Suprapubic skin (tissue), 4 donors: ENCODE measurements at regions not wholly inside any gene's neighbourhood (a gene's known extent, or its start where the extent isn't known, plus 50 kb on each side); places are given as distances from the start of the nearest gene placed in this dataset.

Source experiments
- POLR2A ChIP-seq, 2 donors: fragments of 450-650 bp; IDR thresholded peaks; one replicate each; pipeline ENCODE4 v1.6.1; 2017; ENCODE audit warnings: antibody characterized with exemption in 2 of 2, mild to moderate bottlenecking in 2 of 2, moderate library complexity in 2 of 2
- POLR2AphosphoS5 ChIP-seq, 3 donors: sonication (generic); formaldehyde crosslinking; IDR thresholded peaks; one replicate each; pipeline ENCODE4 v1.6.1; 2017; ENCODE audit warnings: antibody characterized with exemption in 3 of 3
- TF ChIP-seq, protein P1 (sequence below), 2 donors: fragments of 200-600 bp in 1 of 2; fragments of 450-650 bp in 1 of 2; sonication (generic) in 1 of 2; IDR thresholded peaks; one replicate each; pipeline ENCODE4 v1.5.1; 2016 to 2019; ENCODE audit warnings: antibody characterized with exemption in 2 of 2, mild to moderate bottlenecking in 1 of 2, moderate library complexity in 1 of 2

DNA sequence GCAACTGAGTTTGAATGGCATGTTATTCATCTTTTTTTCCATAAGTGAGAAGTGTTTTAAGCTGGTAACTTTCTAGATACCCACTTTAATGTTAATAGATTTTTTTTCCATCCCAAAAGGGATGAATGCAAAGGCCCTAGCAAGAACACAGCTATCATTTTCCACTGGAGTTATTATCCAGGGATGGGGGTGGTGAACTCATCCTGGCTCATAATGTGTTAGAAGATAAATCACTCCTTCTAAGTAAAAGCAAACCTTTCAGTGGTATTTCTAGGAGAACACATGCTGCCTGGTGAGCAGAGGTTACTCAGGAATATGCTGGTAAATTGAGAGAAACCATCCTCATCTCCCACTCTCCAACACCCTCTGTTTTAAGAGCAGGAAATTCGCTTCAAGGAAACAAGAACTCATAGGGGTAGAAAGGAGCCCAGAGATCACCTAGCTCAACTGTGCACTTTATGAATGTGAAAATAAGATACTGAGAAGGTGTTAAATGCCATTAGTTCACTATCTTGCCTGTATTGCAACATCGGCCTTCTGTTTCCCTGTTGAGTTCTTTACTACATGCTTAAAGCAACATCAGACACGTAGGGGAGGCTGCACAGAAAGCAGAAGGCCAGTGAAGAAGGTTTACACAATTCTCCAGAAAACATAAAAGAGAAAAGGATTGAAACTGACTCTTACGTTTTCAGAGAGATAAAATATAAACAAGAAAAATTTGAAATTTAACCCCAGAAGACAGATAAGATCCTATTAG is 264.0 kb upstream of the PRKCQ start:
- no peak for TF ChIP-seq POLR2AphosphoS5 (IDR thresholded peaks at IDR 0.05)
- TF ChIP-seq, protein P1, sequence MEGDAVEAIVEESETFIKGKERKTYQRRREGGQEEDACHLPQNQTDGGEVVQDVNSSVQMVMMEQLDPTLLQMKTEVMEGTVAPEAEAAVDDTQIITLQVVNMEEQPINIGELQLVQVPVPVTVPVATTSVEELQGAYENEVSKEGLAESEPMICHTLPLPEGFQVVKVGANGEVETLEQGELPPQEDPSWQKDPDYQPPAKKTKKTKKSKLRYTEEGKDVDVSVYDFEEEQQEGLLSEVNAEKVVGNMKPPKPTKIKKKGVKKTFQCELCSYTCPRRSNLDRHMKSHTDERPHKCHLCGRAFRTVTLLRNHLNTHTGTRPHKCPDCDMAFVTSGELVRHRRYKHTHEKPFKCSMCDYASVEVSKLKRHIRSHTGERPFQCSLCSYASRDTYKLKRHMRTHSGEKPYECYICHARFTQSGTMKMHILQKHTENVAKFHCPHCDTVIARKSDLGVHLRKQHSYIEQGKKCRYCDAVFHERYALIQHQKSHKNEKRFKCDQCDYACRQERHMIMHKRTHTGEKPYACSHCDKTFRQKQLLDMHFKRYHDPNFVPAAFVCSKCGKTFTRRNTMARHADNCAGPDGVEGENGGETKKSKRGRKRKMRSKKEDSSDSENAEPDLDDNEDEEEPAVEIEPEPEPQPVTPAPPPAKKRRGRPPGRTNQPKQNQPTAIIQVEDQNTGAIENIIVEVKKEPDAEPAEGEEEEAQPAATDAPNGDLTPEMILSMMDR (IDR thresholded peaks at IDR 0.05), result no peak
- TF ChIP-seq POLR2A (IDR thresholded peaks at IDR 0.05), result no peak
